GM10266 (cell line): ENCODE measurements at regions not wholly inside any gene's neighbourhood (a gene's known extent, or its start where the extent isn't known, plus 50 kb on each side); places are given as distances from the start of the nearest gene placed in this dataset.

Source experiments
- DNase-seq: peaks from one replicate; pipeline ENCODE4 v3.0.0; 2012; ENCODE audit errors: extremely low spot score
- CTCF ChIP-seq: IDR thresholded peaks from 2 replicates; pipeline ENCODE4 v1.5.1; 2012; ENCODE audit warnings: mild to moderate bottlenecking, low read depth; ENCODE audit not compliant: control insufficient read depth, insufficient read depth; ENCODE audit errors: missing control alignments

- no peak for DNase-seq
- TF ChIP-seq CTCF, result no peak
These were observed 319.8 kb upstream of the KLHL29 start for GRCh38 chr2:23065210-23065609.

GRCh38 chr2:23065936-23066335, 319.0 kb upstream of the KLHL29 start:
- no peak for DNase-seq
- no peak for TF ChIP-seq CTCF

- no peak for TF ChIP-seq CTCF
These were observed 318.3 kb upstream of the KLHL29 start for GRCh38 chr2:23066686-23067085.

GRCh38 chr2:23069156-23069555, 315.8 kb upstream of the KLHL29 start:
- no peak for TF ChIP-seq CTCF

More at GRCh38 chr2:23066686-23067085, 318.3 kb upstream of the KLHL29 start:
- no peak for DNase-seq

GRCh38 chr2:23069923-23070322, 315.1 kb upstream of the KLHL29 start:
- no peak for TF ChIP-seq CTCF
- no peak for DNase-seq

More at GRCh38 chr2:23069156-23069555, 315.8 kb upstream of the KLHL29 start:
- no peak for DNase-seq

- TF ChIP-seq CTCF, result no peak
These were observed 311.9 kb upstream of the KLHL29 start for GRCh38 chr2:23073056-23073455.

GRCh38 chr2:23073671-23074070, 311.3 kb upstream of the KLHL29 start:
- DNase-seq, result no peak
- no peak for TF ChIP-seq CTCF

More at GRCh38 chr2:23073056-23073455, 311.9 kb upstream of the KLHL29 start:
- no peak for DNase-seq
